GM12874 (cell line): ENCODE measurements at regions not wholly inside any gene's neighbourhood (a gene's known extent, or its start where the extent isn't known, plus 50 kb on each side); places are given as distances from the start of the nearest gene placed in this dataset.

Source experiments
- TF ChIP-seq, protein P1 (sequence below): IDR thresholded peaks from 2 replicates; pipeline ENCODE4 v1.5.1; 2011; ENCODE audit warnings: low read depth, mild to moderate bottlenecking, control low read depth, low read length, moderate library complexity; ENCODE audit not compliant: insufficient read depth

DNA sequence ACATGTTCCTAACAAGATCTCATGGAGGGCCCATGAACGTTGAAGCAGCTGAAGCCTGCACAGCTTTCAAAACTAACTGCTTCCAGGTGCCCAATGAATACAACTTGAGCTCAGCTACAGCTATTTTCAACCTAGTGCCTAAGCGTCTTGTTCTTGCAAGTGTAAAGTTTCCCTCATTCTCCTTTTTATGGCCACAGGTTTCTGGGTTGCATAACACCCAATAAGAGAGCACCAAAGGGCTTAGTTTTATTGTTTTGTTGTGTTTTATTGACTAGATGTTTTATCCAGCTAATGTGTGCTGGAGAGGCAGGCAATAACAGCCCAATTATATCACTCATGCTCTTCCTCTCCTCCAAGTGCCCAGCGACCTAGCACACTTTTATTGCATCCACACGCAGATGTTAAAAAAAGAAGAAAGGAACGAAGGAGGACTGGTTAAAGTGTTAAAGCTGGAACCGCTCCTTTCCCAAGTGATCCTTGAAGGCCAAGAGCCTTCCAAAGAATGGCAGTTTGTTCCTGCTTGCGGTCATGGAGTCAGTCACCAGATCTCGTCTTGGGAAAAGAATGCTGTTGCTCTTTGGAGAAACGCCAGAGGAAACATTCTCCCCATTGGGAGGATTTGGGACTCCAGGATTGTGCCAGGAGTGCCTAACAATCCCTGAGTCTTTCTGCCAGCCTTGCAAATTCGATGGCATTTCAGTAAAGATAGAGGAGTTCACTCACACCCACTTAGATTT lies 156.9 kb downstream of the MEX3B start:
- TF ChIP-seq, protein P1, sequence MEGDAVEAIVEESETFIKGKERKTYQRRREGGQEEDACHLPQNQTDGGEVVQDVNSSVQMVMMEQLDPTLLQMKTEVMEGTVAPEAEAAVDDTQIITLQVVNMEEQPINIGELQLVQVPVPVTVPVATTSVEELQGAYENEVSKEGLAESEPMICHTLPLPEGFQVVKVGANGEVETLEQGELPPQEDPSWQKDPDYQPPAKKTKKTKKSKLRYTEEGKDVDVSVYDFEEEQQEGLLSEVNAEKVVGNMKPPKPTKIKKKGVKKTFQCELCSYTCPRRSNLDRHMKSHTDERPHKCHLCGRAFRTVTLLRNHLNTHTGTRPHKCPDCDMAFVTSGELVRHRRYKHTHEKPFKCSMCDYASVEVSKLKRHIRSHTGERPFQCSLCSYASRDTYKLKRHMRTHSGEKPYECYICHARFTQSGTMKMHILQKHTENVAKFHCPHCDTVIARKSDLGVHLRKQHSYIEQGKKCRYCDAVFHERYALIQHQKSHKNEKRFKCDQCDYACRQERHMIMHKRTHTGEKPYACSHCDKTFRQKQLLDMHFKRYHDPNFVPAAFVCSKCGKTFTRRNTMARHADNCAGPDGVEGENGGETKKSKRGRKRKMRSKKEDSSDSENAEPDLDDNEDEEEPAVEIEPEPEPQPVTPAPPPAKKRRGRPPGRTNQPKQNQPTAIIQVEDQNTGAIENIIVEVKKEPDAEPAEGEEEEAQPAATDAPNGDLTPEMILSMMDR = no peak

DNA sequence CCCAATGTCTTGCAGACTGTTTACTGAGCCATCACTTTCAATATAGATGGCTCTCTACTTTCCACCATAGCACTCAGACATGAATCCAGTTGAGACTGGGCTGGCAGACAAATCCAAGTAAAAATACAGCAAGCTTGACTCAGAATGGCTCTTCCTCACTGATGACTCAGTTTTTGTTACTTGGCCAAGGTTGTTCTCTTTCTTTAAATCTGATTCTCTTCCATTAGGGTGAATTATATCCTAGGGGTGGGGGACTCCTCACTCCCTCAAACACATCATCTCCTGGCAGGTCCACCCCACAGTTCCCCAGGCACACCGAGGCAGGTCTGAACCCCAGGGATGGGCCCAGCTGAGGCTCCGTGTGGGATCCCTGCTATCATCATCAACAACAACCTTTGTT lies 157.9 kb downstream of the MEX3B start:
- TF ChIP-seq, protein P1 = no peak

DNA sequence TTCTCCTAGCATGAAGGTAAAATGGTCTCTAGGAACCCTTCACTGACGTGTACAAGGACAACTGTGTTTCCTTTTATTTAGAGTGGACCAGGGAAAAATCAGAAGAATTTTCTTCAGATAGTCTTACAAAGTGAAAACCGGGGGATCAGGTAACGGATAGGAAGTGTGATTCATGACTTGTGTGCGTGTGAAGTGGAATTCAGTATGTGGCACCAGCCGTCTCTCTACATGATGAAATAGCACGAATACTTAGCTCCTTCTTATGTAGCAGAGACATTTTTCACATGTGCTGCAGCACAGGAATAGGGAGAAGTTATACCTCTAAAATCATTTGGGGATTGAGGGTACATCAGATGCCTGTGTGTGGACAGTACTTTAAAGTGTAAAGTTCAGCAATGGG lies 159.2 kb downstream of the MEX3B start:
- TF ChIP-seq, protein P1 = no peak

DNA sequence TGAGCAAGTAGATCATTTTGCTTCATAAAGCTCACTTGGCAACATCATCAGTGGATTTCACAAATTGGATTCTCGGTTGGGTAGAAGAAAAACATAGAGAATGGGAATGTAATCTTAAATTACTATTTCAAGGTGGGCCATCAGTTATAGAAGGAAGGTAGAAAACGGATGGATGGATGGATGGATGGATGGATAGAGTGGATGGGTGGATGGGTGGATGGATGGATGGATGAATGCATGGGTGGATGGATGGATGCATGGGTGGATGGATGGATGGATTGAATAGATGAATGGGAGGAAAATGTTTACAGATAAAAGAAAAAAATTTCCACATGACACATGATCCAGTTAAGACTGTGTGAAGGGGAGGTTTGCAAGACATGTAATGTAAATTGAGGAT lies 159.7 kb downstream of the MEX3B start:
- TF ChIP-seq, protein P1 = no peak

DNA sequence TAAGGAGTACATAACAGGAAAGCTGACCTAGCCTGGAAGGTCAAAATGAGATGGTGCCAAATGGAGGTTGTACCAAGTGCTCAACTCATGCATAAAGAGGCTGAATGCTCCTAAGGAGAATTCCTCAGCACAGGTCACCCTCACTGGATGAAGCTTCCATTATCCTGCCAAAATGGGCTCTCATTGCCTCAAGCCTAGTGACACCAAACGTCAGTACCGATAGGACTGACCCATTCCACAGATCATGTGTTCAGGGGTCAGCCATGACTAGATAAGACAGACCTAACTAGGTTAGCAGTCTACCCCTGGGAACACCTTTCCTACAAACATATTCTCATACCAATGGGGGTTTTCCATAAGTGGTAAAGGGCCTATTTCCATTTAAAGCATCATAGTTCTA lies 160.7 kb downstream of the MEX3B start:
- TF ChIP-seq, protein P1 = no peak

DNA sequence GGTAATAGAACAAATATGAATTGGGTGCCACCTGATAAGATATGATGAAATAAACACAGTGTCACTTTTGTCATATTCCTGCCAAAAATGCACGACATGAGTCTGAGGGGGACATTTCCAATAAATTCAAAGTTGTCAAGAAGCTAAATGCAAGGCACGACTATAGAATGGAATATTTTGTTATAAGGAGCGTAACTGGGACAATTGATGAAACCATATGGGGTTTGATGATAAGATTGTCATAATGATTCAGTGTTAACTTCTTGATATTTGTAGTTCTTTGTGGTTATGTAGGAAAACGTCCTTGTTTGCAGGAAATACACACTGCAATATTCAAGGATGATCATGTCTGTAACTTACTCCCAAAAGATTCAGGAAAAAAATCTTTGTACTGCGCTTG lies 163.3 kb downstream of the MEX3B start:
- TF ChIP-seq, protein P1 = no peak

DNA sequence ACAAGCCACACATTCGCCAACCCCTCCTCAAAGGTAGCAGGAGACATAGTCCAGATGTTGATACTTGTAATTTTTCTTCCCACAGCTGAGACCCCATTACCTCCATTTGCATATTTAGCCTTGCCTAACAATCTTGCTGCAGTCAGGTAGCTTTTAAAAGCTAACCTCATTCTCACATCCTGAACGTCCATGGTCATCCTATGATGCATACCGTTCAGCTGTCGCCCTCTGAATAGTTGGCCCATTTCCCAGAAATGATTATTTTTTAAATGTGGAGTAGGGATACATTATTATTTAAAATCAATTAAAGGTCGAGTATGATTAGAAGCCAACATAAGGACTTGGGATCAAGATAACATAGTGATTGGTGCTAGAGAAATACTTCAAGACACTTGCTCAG lies 165.0 kb downstream of the MEX3B start:
- TF ChIP-seq, protein P1 = no peak

DNA sequence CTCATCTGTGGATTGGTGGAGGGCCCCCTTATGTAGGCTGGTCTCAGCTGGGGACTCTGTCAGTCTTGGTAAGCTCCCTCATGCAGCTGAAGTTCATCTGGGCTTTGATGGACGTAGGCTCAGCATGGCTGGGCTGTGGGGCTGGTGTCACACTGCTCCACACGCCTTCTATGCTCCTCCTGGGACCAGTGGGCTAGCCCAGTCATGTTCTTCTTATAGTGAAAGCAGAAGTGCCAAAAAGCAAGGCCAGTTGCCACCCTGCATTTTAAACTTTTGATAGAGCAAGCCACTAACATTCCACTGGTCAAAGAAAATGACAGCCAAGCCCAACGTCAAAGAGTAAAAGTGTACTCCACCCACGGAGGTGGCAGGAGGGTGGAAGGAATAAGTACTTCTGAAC lies 165.5 kb downstream of the MEX3B start:
- TF ChIP-seq, protein P1 = no peak
